Neural progenitor cell (in vitro differentiated cells): ENCODE measurements at regions not wholly inside any gene's neighbourhood (a gene's known extent, or its start where the extent isn't known, plus 50 kb on each side); places are given as distances from the start of the nearest gene placed in this dataset.

Source experiments
- DNase-seq: peaks from one replicate; pipeline ENCODE4 v3.0.0-alpha.2; 2016; ENCODE audit warnings: low spot score
- H2AFZ ChIP-seq: fragments of 200-600 bp; sonication (generic); replicated peaks from 2 replicates; pipeline ENCODE4 v1.6.1; 2016; ENCODE audit warnings: antibody characterized with exemption
- H3F3A ChIP-seq: fragments of 200-600 bp; sonication (generic); 2 replicates; pipeline ENCODE4 v1.6.1; 2016; ENCODE audit warnings: antibody characterized with exemption, low read depth
- H3K27ac ChIP-seq: fragments of 200-600 bp; sonication (generic); 2 replicates; pipeline ENCODE4 v1.5.1; 2016; ENCODE audit warnings: mild to moderate bottlenecking
- H3K27me3 ChIP-seq: fragments of 200-600 bp; sonication (generic); 2 replicates; pipeline ENCODE4 v1.6.1; 2016; ENCODE audit warnings: mild to moderate bottlenecking, moderate library complexity
- H3K36me3 ChIP-seq: fragments of 200-600 bp; sonication (generic); 2 replicates; pipeline ENCODE4 v1.5.1; 2016
- H3K4me1 ChIP-seq: fragments of 200-600 bp; sonication (generic); 2 replicates; pipeline ENCODE4 v1.6.1; 2016; ENCODE audit warnings: mixed run types
- H3K4me2 ChIP-seq: fragments of 200-600 bp; sonication (generic); 2 replicates; pipeline ENCODE4 v1.6.1; 2016
- H3K4me3 ChIP-seq: fragments of 200-600 bp; sonication (generic); 2 replicates; pipeline ENCODE4 v1.5.1; 2016
- H3K79me2 ChIP-seq: fragments of 200-600 bp; sonication (generic); 2 replicates; pipeline ENCODE4 v1.6.1; 2016; ENCODE audit warnings: low read depth
- H3K9ac ChIP-seq: fragments of 200-600 bp; sonication (generic); 2 replicates; pipeline ENCODE4 v1.6.1; 2016
- H3K9me3 ChIP-seq: fragments of 200-600 bp; sonication (generic); 2 replicates; pipeline ENCODE4 v1.5.1; 2016; ENCODE audit warnings: low read depth
- H4K20me1 ChIP-seq: fragments of 200-600 bp; sonication (generic); 2 replicates; pipeline ENCODE4 v1.6.1; 2016; ENCODE audit warnings: low read depth
- H3K27ac Mint-ChIP-seq: 3 replicates; pipeline ENCODE4 v1.8.0; 2021; ENCODE audit warnings: mixed read lengths
- H3K27me3 Mint-ChIP-seq: 2 replicates; pipeline ENCODE4 v1.8.0; 2022; ENCODE audit warnings: low read depth, mild to moderate bottlenecking, inconsistent platforms, moderate library complexity, mixed read lengths; ENCODE audit not compliant: insufficient read depth
- H3K36me3 Mint-ChIP-seq: 3 replicates; pipeline ENCODE4 v1.8.0; 2021; ENCODE audit warnings: mixed read lengths
- H3K4me1 Mint-ChIP-seq: 3 replicates; pipeline ENCODE4 v1.8.0; 2021; ENCODE audit warnings: mixed read lengths
- H3K4me3 Mint-ChIP-seq: 3 replicates; pipeline ENCODE4 v1.8.0; 2021; ENCODE audit warnings: mild to moderate bottlenecking, moderate library complexity, mixed read lengths
- H3K9me3 Mint-ChIP-seq: 3 replicates; pipeline ENCODE4 v1.8.0; 2020; ENCODE audit warnings: mixed read lengths
- CTCF ChIP-seq: fragments of 200-600 bp; sonication (generic); IDR thresholded peaks from 2 replicates; pipeline ENCODE4 v1.5.1; 2017; ENCODE audit warnings: antibody characterized with exemption, mild to moderate bottlenecking
- EZH2 ChIP-seq: fragments of 200-600 bp; sonication (generic); IDR thresholded peaks from 2 replicates; pipeline ENCODE4 v1.6.1; 2017; ENCODE audit warnings: antibody characterized with exemption, mild to moderate bottlenecking, moderate library complexity
- EZH2phosphoT487 ChIP-seq: fragments of 200-600 bp; sonication (generic); IDR thresholded peaks from 2 replicates; pipeline ENCODE4 v1.6.1; 2017; ENCODE audit warnings: antibody characterized with exemption

- H3K79me2 ChIP-seq, result no peaks in the 10 kb centered on the region
- DNase-seq, result no peak
- H2AFZ ChIP-seq, result no peak overlapping the region
- peaks cover 3% of the 10 kb centered on the region for H3K9me3 Mint-ChIP-seq
- no peaks in the 10 kb centered on the region for H3K36me3 Mint-ChIP-seq
- H3K4me3 Mint-ChIP-seq, result no peak overlapping the region
- no peaks in the 10 kb centered on the region for H3K9me3 ChIP-seq
- H3F3A ChIP-seq, result no peaks in the 10 kb centered on the region
- H4K20me1 ChIP-seq, result no peaks in the 10 kb centered on the region
- no peak overlapping the region for H3K4me3 ChIP-seq
- H3K9ac ChIP-seq, result no peak overlapping the region
- H3K27me3 ChIP-seq, result no peaks in the 10 kb centered on the region
- H3K36me3 ChIP-seq, result no peaks in the 10 kb centered on the region
- no peaks in the 10 kb centered on the region for H3K4me1 Mint-ChIP-seq
- no peak for TF ChIP-seq EZH2
- no peak for TF ChIP-seq EZH2phosphoT487
- no peak for TF ChIP-seq CTCF
- no peak overlapping the region for H3K4me2 ChIP-seq
- H3K27me3 Mint-ChIP-seq, result no peaks in the 10 kb centered on the region
- no peak overlapping the region for H3K27ac Mint-ChIP-seq
- H3K27ac ChIP-seq, result no peak overlapping the region
- no peaks in the 10 kb centered on the region for H3K4me1 ChIP-seq
Observed at GRCh38 chr20:22213271-22213670, 371.1 kb downstream of the FOXA2 start.

GRCh38 chr20:22207280-22207679 is 377.1 kb downstream of the FOXA2 start:
- H3K4me1 ChIP-seq, result no peaks in the 10 kb centered on the region
- H3K36me3 ChIP-seq, result no peaks in the 10 kb centered on the region
- H3K27me3 ChIP-seq, result no peaks in the 10 kb centered on the region
- no peak for DNase-seq
- no peaks in the 10 kb centered on the region for H3F3A ChIP-seq
- Mint-ChIP-seq H3K4me3 (no peak overlapping the region), H3K27ac (no peak overlapping the region), H3K27me3 (peaks cover 2% of the 10 kb centered on the region), H3K4me1 (no peaks in the 10 kb centered on the region), H3K9me3 (peaks cover 3% of the 10 kb centered on the region), H3K36me3 (no peaks in the 10 kb centered on the region)
- no peaks in the 10 kb centered on the region for H3K79me2 ChIP-seq
- H4K20me1 ChIP-seq, result no peaks in the 10 kb centered on the region
- no peak overlapping the region for H3K4me2 ChIP-seq
- no peak overlapping the region for H3K9ac ChIP-seq
- H3K27ac ChIP-seq, result no peak overlapping the region
- H3K9me3 ChIP-seq, result no peaks in the 10 kb centered on the region
- no peak overlapping the region for H3K4me3 ChIP-seq
- H2AFZ ChIP-seq, result no peak overlapping the region
- no peak for TF ChIP-seq CTCF
- no peak for TF ChIP-seq EZH2
- no peak for TF ChIP-seq EZH2phosphoT487

GRCh38 chr20:22204801-22205200 is 379.6 kb downstream of the FOXA2 start:
- H4K20me1 ChIP-seq, result no peaks in the 10 kb centered on the region
- TF ChIP-seq CTCF (no peak), EZH2phosphoT487 (no peak), EZH2 (no peak)
- peaks cover 2% of the 10 kb centered on the region for H3K27me3 Mint-ChIP-seq
- no peak for DNase-seq
- no peak overlapping the region for H3K4me2 ChIP-seq
- H3K36me3 ChIP-seq, result no peaks in the 10 kb centered on the region
- H3K27ac Mint-ChIP-seq, result no peak overlapping the region
- no peaks in the 10 kb centered on the region for H3K9me3 ChIP-seq
- no peaks in the 10 kb centered on the region for H3K27me3 ChIP-seq
- no peak overlapping the region for H3K27ac ChIP-seq
- peaks cover 3% of the 10 kb centered on the region for H3K9me3 Mint-ChIP-seq
- H2AFZ ChIP-seq, result no peak overlapping the region
- H3K36me3 Mint-ChIP-seq, result no peaks in the 10 kb centered on the region
- H3F3A ChIP-seq, result no peaks in the 10 kb centered on the region
- H3K9ac ChIP-seq, result no peak overlapping the region
- no peak overlapping the region for H3K4me3 Mint-ChIP-seq
- no peaks in the 10 kb centered on the region for H3K4me1 Mint-ChIP-seq
- H3K4me3 ChIP-seq, result no peak overlapping the region
- no peaks in the 10 kb centered on the region for H3K79me2 ChIP-seq
- H3K4me1 ChIP-seq, result no peaks in the 10 kb centered on the region
